ENCODE measurements at regions not wholly inside any gene's neighbourhood (a gene's known extent, or its start where the extent isn't known, plus 50 kb on each side); places are given as distances from the start of the nearest gene placed in this dataset.

GRCh38 chr17:73694491-73694890, 50.2 kb upstream of the SDK2 start:
- DNase-seq = no peak

- DNase-seq = no peak
Measured at GRCh38 chr17:73695035-73695738, 50.9 kb upstream of the SDK2 start.

GRCh38 chr17:73696251-73696650, 52.0 kb upstream of the SDK2 start:
- no peak for DNase-seq

GRCh38 chr17:73697872-73698271, 53.6 kb upstream of the SDK2 start:
- no peak for DNase-seq

GRCh38 chr17:73698966-73699365, 54.7 kb upstream of the SDK2 start:
- DNase-seq = no peak

GRCh38 chr17:73701701-73702100, 57.5 kb upstream of the SDK2 start:
- no peak for DNase-seq

GRCh38 chr17:73703192-73703591, 58.9 kb upstream of the SDK2 start:
- DNase-seq = no peak

- DNase-seq = no peak
Measured at GRCh38 chr17:73703917-73704316, 59.7 kb upstream of the SDK2 start.

- no peak for DNase-seq
Measured at GRCh38 chr17:73705594-73705993, 61.3 kb upstream of the SDK2 start.

- no peak for DNase-seq
Measured at GRCh38 chr17:73706428-73706827, 62.2 kb upstream of the SDK2 start.

GRCh38 chr17:73706858-73707257, 62.6 kb upstream of the SDK2 start:
- no peak for DNase-seq

GRCh38 chr17:73707358-73707757, 63.1 kb upstream of the SDK2 start:
- no peak for DNase-seq

- no peak for DNase-seq
Measured at GRCh38 chr17:73710095-73710592, 65.9 kb upstream of the SDK2 start.

GRCh38 chr17:73711184-73711583, 66.9 kb upstream of the SDK2 start:
- DNase-seq = no peak

GRCh38 chr17:73711916-73712315, 67.7 kb upstream of the SDK2 start:
- DNase-seq = no peak

- no peak for DNase-seq
Measured at GRCh38 chr17:73713136-73713535, 68.9 kb upstream of the SDK2 start.

GRCh38 chr17:73715769-73716168, 71.5 kb upstream of the SDK2 start:
- no peak for DNase-seq

GRCh38 chr17:73717690-73718089, 73.4 kb upstream of the SDK2 start:
- DNase-seq = no peak

- no peak for DNase-seq
Measured at GRCh38 chr17:73718362-73718761, 74.1 kb upstream of the SDK2 start.

- no peak for DNase-seq
Measured at GRCh38 chr17:73718912-73719311, 74.7 kb upstream of the SDK2 start.

- DNase-seq = no peak
Measured at GRCh38 chr17:73719588-73720071, 75.4 kb upstream of the SDK2 start.

- DNase-seq = no peak
Measured at GRCh38 chr17:73720187-73720834, 76.1 kb upstream of the SDK2 start.

- DNase-seq = no peak
Measured at GRCh38 chr17:73722165-73722564, 77.9 kb upstream of the SDK2 start.

GRCh38 chr17:73723317-73723716, 79.1 kb upstream of the SDK2 start:
- DNase-seq = no peak
